ENCODE measurements at regions not wholly inside any gene's neighbourhood (a gene's known extent, or its start where the extent isn't known, plus 50 kb on each side); places are given as distances from the start of the nearest gene placed in this dataset.
"Not testable (repeated sequence)": the region's sequence is repeated elsewhere in the genome, so short reads cannot be mapped to it uniquely, and the experiment has no call there.

- in situ Hi-C loops (cut with MboI; ENCODE audit: low sequenced_read_pairs in 4 of 4): no loop called here
Observed at GRCh38 chr11:90465553-90465952, 242.7 kb upstream of the CHORDC1 start.

GRCh38 chr11:90455347-90455920 is 232.6 kb upstream of the CHORDC1 start:
- H3K9me3 ChIP-seq; H3K4me1 ChIP-seq; intact Hi-C loops (cut with DNase I; ENCODE audit: low total_unique reads); in situ Hi-C loops (cut with MboI; ENCODE audit: low sequenced_read_pairs in 4 of 4); H3K27me3 ChIP-seq; ATAC-seq; H3K4me3 ChIP-seq; DNase-seq; H3K27ac ChIP-seq; H3K36me3 ChIP-seq: not testable (repeated sequence)

More at GRCh38 chr11:90465553-90465952, 242.7 kb upstream of the CHORDC1 start:
- DNase-seq (no peak), ATAC-seq (no peak)
- Histone ChIP-seq H3K9me3 (no peaks in the 10 kb centered on the region), H3K4me1 (no peaks in the 10 kb centered on the region), H3K36me3 (no peaks in the 10 kb centered on the region), H3K4me3 (no peak overlapping the region), H3K27me3 (no peaks in the 10 kb centered on the region), H3K27ac (no peak overlapping the region)
- TF ChIP-seq CTCF (IDR thresholded peaks at IDR 0.05 in 4 of 5, conservative IDR thresholded peaks at IDR 0.05 in 1 of 5) (no peak), POLR2A (IDR thresholded peaks at IDR 0.05) (no peak)
- intact Hi-C loops (cut with DNase I; ENCODE audit: low total_unique reads): no loop called here

- no peak for ATAC-seq
- H3K4me1 ChIP-seq: no peaks in the 10 kb centered on the region
- no peak overlapping the region for H3K27ac ChIP-seq
- H3K36me3 ChIP-seq: no peaks in the 10 kb centered on the region
- in situ Hi-C loops (cut with MboI; ENCODE audit: low sequenced_read_pairs in 4 of 4): no loop called here
- DNase-seq: no peak
- intact Hi-C loops (cut with DNase I; ENCODE audit: low total_unique reads): no loop called here
- no peaks in the 10 kb centered on the region for H3K9me3 ChIP-seq
- no peaks in the 10 kb centered on the region for H3K27me3 ChIP-seq
- H3K4me3 ChIP-seq: no peak overlapping the region
- TF ChIP-seq CTCF (IDR thresholded peaks at IDR 0.05 in 4 of 5, conservative IDR thresholded peaks at IDR 0.05 in 1 of 5) (no peak), POLR2A (IDR thresholded peaks at IDR 0.05) (no peak)
Observed at GRCh38 chr11:90453525-90453924, 230.7 kb upstream of the CHORDC1 start.

GRCh38 chr11:90449606-90450005 is 226.8 kb upstream of the CHORDC1 start:
- TF ChIP-seq CTCF (IDR thresholded peaks at IDR 0.05 in 4 of 5, conservative IDR thresholded peaks at IDR 0.05 in 1 of 5) (no peak), POLR2A (IDR thresholded peaks at IDR 0.05) (no peak)
- Histone ChIP-seq H3K4me1 (peaks cover 0 to 12% of the 10 kb centered on the region in 2 donors), H3K9me3 (no peaks in the 10 kb centered on the region), H3K4me3 (no peak overlapping the region), H3K36me3 (no peaks in the 10 kb centered on the region), H3K27me3 (no peaks in the 10 kb centered on the region), H3K27ac (no peak overlapping the region)
- in situ Hi-C loops (cut with MboI; ENCODE audit: low sequenced_read_pairs in 4 of 4) (loop anchor here in 1 of 4 donors (25.0 kb wide), 1 partner anchor 112 kb away; no protein-coding TSS in a partner anchor), intact Hi-C loops (cut with DNase I; ENCODE audit: low total_unique reads) (no loop called here)
- ATAC-seq: no peak
- no peak for DNase-seq

GRCh38 chr11:90448256-90448655 is 225.4 kb upstream of the CHORDC1 start:
- TF ChIP-seq POLR2A (IDR thresholded peaks at IDR 0.05) (no peak), CTCF (IDR thresholded peaks at IDR 0.05 in 4 of 5, conservative IDR thresholded peaks at IDR 0.05 in 1 of 5) (no peak)
- Histone ChIP-seq H3K4me1 (peaks cover 0 to 12% of the 10 kb centered on the region in 2 donors), H3K4me3 (no peak overlapping the region), H3K27me3 (no peaks in the 10 kb centered on the region), H3K9me3 (no peaks in the 10 kb centered on the region), H3K36me3 (no peaks in the 10 kb centered on the region), H3K27ac (no peak overlapping the region)
- no peak for DNase-seq
- no peak for ATAC-seq
- in situ Hi-C loops (cut with MboI; ENCODE audit: low sequenced_read_pairs in 4 of 4): loop anchor here in 1 of 4 donors (25.0 kb wide), 1 partner anchor 111 kb away; no protein-coding TSS in a partner anchor
- intact Hi-C loops (cut with DNase I; ENCODE audit: low total_unique reads): no loop called here
